Adrenal gland (tissue), 9 donors: ENCODE measurements at regions not wholly inside any gene's neighbourhood (a gene's known extent, or its start where the extent isn't known, plus 50 kb on each side); places are given as distances from the start of the nearest gene placed in this dataset.
"Not testable (repeated sequence)": the region's sequence is repeated elsewhere in the genome, so short reads cannot be mapped to it uniquely, and the experiment has no call there.

Experiments used
- DNase-seq, 7 donors: peaks; one replicate each; pipeline ENCODE4 v3.0.0-alpha.2; 2019 to 2020
- H3K27ac ChIP-seq, 5 donors: fragments of 200-600 bp; sonication (generic) in 4 of 5; 1 replicate in 3 of 5; 2 replicates in 2 of 5; pipeline versions ENCODE4 v1.5.1 to v1.8.0; 2016 to 2020; ENCODE audit warnings: mild to moderate bottlenecking in 1 of 5
- H3K27me3 ChIP-seq: fragments of 200-600 bp; 2 replicates; pipeline ENCODE4 v1.8.0; 2021
- H3K36me3 ChIP-seq, 2 donors: fragments of 200-600 bp; replicated peaks in 1 of 2; 1 replicate in 1 of 2; 2 replicates in 1 of 2; pipeline versions ENCODE4 v1.5.1 to v1.8.0; 2018 to 2022
- H3K4me1 ChIP-seq, 2 donors: fragments of 200-600 bp; replicated peaks in 1 of 2; 1 replicate in 1 of 2; 2 replicates in 1 of 2; pipeline versions ENCODE4 v1.5.1 to v1.8.0; 2018 to 2021
- H3K4me3 ChIP-seq, 4 donors: fragments of 200-600 bp; sonication (generic) in 3 of 4; one replicate each; pipeline ENCODE4 v1.5.1; 2016 to 2018
- H3K9me3 ChIP-seq, 3 donors: fragments of 200-600 bp; sonication (generic) in 1 of 3; replicated peaks in 1 of 3; 1 replicate in 2 of 3; 2 replicates in 1 of 3; pipeline versions ENCODE4 v1.5.1 to v1.8.0; 2016 to 2021
- POLR2A ChIP-seq, 2 donors: fragments of 450-650 bp; IDR thresholded peaks; one replicate each; pipeline ENCODE4 v1.6.1; 2017; ENCODE audit warnings: antibody characterized with exemption in 2 of 2, mild to moderate bottlenecking in 2 of 2, moderate library complexity in 1 of 2
- WGBS, 4 donors: extraction: QIAGEN DNeasy Blood & Tissue Kit in 2 of 4; methylation state at CpG; one replicate each; pipeline versions ENCODE4 v1.1.5 to v1.1.7; 2013 to 2017; 5-methylcytosine and 5-hydroxymethylcytosine counted together
- intact Hi-C, 2 donors: fragments of 100-400 bp; cut with DNase I; formaldehyde crosslinking; loops; one replicate each; pipeline versions ENCODE4 v1.14.1 to v1.15.0; 2022 to 2023
- TF ChIP-seq, protein P1 (sequence below), 6 experiments: fragments of 450-650 bp in 4 of 6; fragments of 200-600 bp in 2 of 6; sonication (generic) in 1 of 6; IDR thresholded peaks; 1 replicate in 5 of 6; 2 replicates in 1 of 6; pipeline versions ENCODE4 v1.5.1 to v1.8.0; 2016 to 2021; ENCODE audit warnings: antibody characterized with exemption in 6 of 6, mild to moderate bottlenecking in 2 of 6, moderate library complexity in 1 of 6
- donor health status: healthy with polysubstance abuse.
- donor health status: Bipolar disorder and iron deficiency.
- donor health status: DM: yes; HTN: yes; CAD: no.
- donor health status: DM: no; HTN: no; CAD: no.
- donor health status: DM: no; HTN: no; CAD: no.

DNA sequence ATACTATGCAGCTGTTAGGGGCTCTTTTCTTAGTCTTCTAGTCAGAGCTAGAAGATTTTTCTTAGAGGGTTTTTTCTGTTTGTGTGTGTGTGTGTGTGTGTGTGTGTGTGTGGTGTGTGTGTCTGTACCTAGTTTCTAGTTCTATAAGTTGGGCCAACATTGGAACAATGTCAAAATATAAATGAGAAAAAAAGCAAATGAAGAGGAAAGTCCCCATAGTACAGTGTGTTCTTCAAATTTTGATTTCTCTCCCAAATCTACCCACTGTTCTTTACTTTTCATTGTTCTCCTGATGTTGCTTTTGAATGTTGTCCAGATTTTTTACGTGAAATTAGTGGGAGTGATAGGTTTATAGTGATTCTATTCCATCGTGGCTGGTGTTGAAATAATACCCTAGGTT, 2153.4 kb upstream of the RAG2 start:
- no peaks in the 10 kb centered on the region for H3K36me3 ChIP-seq
- 66 to 70% (median 68%) methylated on average over 2 of the region's 2 CpGs for WGBS, 4 donors
- H3K4me1 ChIP-seq, result no peaks in the 10 kb centered on the region
- no peaks in the 10 kb centered on the region for H3K27me3 ChIP-seq
- no peak for DNase-seq
- no peaks in the 10 kb centered on the region for H3K9me3 ChIP-seq
- intact Hi-C loops, result no loop called here
- no peak overlapping the region for H3K27ac ChIP-seq
- TF ChIP-seq, protein P1, sequence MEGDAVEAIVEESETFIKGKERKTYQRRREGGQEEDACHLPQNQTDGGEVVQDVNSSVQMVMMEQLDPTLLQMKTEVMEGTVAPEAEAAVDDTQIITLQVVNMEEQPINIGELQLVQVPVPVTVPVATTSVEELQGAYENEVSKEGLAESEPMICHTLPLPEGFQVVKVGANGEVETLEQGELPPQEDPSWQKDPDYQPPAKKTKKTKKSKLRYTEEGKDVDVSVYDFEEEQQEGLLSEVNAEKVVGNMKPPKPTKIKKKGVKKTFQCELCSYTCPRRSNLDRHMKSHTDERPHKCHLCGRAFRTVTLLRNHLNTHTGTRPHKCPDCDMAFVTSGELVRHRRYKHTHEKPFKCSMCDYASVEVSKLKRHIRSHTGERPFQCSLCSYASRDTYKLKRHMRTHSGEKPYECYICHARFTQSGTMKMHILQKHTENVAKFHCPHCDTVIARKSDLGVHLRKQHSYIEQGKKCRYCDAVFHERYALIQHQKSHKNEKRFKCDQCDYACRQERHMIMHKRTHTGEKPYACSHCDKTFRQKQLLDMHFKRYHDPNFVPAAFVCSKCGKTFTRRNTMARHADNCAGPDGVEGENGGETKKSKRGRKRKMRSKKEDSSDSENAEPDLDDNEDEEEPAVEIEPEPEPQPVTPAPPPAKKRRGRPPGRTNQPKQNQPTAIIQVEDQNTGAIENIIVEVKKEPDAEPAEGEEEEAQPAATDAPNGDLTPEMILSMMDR (IDR thresholded peaks at IDR 0.05), result no peak
- no peak for TF ChIP-seq POLR2A (IDR thresholded peaks at IDR 0.05)
- no peak overlapping the region for H3K4me3 ChIP-seq

DNA sequence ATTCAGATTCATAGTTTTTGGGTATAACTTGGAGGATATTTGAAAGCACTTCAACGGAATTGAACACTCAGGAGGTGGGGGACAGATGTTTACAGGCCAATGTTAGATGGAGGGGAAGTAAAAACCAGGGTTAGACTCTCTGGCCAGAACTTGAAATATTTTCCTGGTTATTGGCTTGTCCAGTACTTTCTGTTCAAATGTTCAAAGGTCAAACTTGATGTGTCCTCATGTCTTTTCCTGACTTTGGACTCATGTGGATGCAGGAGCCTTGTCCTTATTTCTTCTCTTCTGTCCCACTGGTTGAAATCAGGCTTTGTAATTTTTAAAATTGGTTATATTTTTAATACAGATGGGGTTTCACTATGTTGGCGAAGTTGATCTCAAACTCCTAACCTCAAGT, 2148.5 kb upstream of the RAG2 start:
- intact Hi-C loops, H3K27me3 ChIP-seq, H3K4me1 ChIP-seq, H3K27ac ChIP-seq, DNase-seq, H3K4me3 ChIP-seq, H3K36me3 ChIP-seq, H3K9me3 ChIP-seq: not testable (repeated sequence)
- WGBS, 4 donors, result 81 to 87% (median 83%) methylated on average over 2 of the region's 2 CpGs

DNA sequence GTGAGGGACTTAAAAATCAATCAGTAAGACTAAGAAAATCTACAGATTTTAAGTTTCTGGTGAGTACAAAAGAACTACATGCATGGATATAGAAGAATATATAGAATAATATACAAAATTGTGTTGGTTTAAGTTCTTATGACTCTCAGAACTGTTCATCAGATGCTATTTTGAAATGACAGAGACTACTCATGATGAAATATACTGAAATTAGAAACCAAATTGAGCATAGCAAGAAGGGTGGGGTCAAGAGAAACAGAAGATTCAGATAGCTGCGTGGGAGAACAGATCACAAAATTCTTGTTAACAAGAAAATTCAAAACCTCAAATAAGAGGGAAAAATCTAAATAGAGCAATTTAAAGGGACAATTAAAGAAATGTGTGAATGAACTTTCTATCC, 2125.3 kb upstream of the RAG2 start:
- Histone ChIP-seq H3K4me1 (no peaks in the 10 kb centered on the region), H3K27ac (no peak overlapping the region), H3K4me3 (no peak overlapping the region), H3K9me3 (no peaks in the 10 kb centered on the region), H3K27me3 (no peaks in the 10 kb centered on the region), H3K36me3 (no peaks in the 10 kb centered on the region)
- no peak for DNase-seq
- intact Hi-C loops, result no loop called here
- 80 to 97% (median 90%) methylated on average over 1 of the region's 1 CpG for WGBS, 4 donors
- TF ChIP-seq, protein P1 (IDR thresholded peaks at IDR 0.05), result no peak
- no peak for TF ChIP-seq POLR2A (IDR thresholded peaks at IDR 0.05)

DNA sequence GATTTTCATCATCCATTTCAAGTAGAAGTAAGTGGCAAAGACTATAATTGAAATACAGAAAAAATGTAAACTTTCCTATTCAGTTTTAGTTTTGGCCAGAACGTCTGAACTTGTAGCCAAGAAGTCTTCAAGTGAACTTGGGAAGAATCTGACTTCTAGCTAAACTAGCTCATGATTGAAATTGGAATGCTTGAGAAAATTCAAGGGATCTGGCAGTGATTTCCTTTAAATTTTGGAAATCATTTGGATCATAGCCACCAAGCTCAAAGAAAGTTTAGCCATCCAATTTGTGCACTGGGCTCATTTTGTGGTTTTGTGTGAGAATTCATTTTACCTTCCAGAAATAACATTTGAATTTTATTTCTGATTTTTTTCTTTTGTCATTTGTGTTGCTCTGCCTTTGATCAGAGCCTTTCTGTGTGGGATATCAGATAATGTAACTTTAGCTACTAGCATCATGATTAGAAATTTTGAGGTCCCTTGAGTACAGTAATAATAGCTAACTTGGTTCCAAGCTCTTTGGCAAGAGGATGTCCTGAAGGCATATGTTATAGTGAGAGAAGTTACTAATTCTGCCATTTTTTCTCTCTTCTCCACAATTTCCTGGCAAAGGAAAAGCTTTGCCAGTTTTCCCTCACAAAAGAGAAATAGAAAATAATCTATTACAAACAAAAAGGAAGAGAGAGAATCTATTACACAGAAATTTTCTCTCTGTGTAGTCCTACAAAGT, 2123.7 kb upstream of the RAG2 start:
- intact Hi-C loops, result no loop called here
- no peak overlapping the region for H3K4me3 ChIP-seq

DNA sequence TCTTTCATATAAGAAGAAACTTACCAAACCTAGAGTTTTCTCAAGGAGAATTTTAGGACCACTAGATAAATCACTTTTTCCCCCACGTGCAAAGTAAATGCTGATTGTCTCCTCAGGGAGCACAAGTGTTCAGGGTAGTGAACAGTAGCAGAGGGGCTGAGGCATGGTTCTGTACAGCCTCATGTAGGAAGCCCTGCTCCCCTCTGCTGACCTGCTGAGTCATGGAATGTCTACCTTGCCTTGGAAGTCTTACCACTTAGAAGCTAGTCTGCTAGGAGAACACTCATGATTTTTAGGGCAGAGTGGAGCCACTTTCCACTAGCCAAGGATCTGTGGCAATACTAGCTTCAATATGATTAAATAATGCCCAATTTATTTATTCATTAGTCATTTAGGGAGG, 2120.6 kb upstream of the RAG2 start:
- intact Hi-C loops, result no loop called here
- WGBS, 4 donors, result 60 to 77% (median 67%) methylated on average over 1 of the region's 1 CpG
- DNase-seq, result no peak

More for the DNA sequence above, 2123.7 kb upstream of the RAG2 start:
- Histone ChIP-seq H3K9me3 (no peaks in the 10 kb centered on the region), H3K36me3 (no peaks in the 10 kb centered on the region), H3K27me3 (no peaks in the 10 kb centered on the region), H3K27ac (no peak overlapping the region), H3K4me1 (no peaks in the 10 kb centered on the region)
- no peak for TF ChIP-seq POLR2A (IDR thresholded peaks at IDR 0.05)
- no peak for DNase-seq
- 48 to 66% (median 60%) methylated on average over 1 of the region's 1 CpG for WGBS, 4 donors

More for the DNA sequence above, 2120.6 kb upstream of the RAG2 start:
- H3K4me1 ChIP-seq, result no peaks in the 10 kb centered on the region
- no peaks in the 10 kb centered on the region for H3K36me3 ChIP-seq
- no peak overlapping the region for H3K27ac ChIP-seq
- TF ChIP-seq, protein P1 (IDR thresholded peaks at IDR 0.05), result no peak
- no peak for TF ChIP-seq POLR2A (IDR thresholded peaks at IDR 0.05)
- H3K9me3 ChIP-seq, result no peaks in the 10 kb centered on the region
- H3K4me3 ChIP-seq, result no peak overlapping the region
- H3K27me3 ChIP-seq, result no peaks in the 10 kb centered on the region
